ENCODE measurements at regions not wholly inside any gene's neighbourhood (a gene's known extent, or its start where the extent isn't known, plus 50 kb on each side); places are given as distances from the start of the nearest gene placed in this dataset.

DNA sequence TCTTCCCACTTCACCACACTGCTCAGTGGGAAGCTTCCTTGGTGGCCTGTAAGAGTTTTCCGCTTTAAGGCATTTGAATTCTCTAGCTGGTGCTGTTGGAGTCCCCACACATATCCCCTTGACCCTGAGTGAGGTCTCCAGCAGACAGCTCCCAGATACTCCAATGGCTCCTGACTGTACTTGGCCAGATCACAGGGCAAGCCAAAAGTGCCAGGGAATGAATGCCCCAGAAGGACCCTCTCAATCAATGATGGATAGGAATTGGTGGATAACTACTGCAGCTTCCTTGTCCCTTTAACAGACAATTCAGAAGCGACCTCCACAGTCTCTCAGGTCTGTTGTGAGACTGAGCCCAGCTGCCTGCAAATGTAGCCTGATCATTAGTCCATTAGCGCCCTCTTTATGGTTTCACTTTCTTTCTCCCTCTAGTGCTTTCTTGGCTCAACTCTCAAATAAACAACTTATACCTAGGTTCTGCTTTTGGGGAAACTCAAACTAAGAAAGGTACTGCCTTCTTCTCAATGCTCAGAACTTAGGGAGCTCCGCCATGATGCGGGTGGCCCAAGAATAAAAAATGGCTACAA lies 283.0 kb downstream of the TCF7L2 start:
- Histone ChIP-seq H3K79me2 (ENCODE audit: low read length) (no peaks in the 10 kb centered on the region), H3K27me3 (replicated peaks; ENCODE audit: insufficient read depth, low read length) (no peaks in the 10 kb centered on the region), H2AFZ (ENCODE audit: low read length) (peak overlapping the region; percentile 37; the same call in 1 of the 2 replicates), H3K4me1 (ENCODE audit: low read length) (no peaks in the 10 kb centered on the region), H3K4me2 (ENCODE audit: low read depth, low read length) (peak overlapping the region; percentile 44; the same call in 1 of the 2 replicates), H3K9ac (ENCODE audit: low read length) (no peak overlapping the region), H3K36me3 (replicated peaks; ENCODE audit: insufficient read depth, low read length) (no peaks in the 10 kb centered on the region), H3K9me3 (replicated peaks; ENCODE audit: insufficient read depth, low read length) (no peaks in the 10 kb centered on the region), H3K9me2 (replicated peaks; ENCODE audit: insufficient read depth, low read length) (no peaks in the 10 kb centered on the region), H3K27ac (ENCODE audit: low read length) (no peak overlapping the region), H3K4me3 (ENCODE audit: low read length) (no peak overlapping the region), H3F3A (ENCODE audit: insufficient read depth, low read length) (no peaks in the 10 kb centered on the region), H4K20me1 (ENCODE audit: insufficient read depth, low read length) (no peaks in the 10 kb centered on the region)
- TF ChIP-seq EZH2 (optimal IDR thresholded peaks at IDR 0.05; ENCODE audit: low read depth, low read length) (no peak), EZH2phosphoT487 (IDR thresholded peaks at IDR 0.05; ENCODE audit: low read length) (no peak)
- TF ChIP-seq, protein P1, sequence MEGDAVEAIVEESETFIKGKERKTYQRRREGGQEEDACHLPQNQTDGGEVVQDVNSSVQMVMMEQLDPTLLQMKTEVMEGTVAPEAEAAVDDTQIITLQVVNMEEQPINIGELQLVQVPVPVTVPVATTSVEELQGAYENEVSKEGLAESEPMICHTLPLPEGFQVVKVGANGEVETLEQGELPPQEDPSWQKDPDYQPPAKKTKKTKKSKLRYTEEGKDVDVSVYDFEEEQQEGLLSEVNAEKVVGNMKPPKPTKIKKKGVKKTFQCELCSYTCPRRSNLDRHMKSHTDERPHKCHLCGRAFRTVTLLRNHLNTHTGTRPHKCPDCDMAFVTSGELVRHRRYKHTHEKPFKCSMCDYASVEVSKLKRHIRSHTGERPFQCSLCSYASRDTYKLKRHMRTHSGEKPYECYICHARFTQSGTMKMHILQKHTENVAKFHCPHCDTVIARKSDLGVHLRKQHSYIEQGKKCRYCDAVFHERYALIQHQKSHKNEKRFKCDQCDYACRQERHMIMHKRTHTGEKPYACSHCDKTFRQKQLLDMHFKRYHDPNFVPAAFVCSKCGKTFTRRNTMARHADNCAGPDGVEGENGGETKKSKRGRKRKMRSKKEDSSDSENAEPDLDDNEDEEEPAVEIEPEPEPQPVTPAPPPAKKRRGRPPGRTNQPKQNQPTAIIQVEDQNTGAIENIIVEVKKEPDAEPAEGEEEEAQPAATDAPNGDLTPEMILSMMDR (IDR thresholded peaks at IDR 0.05; ENCODE audit: low read length): no peak
- peak; percentile 57 for DNase-seq

- H3K4me2 ChIP-seq (ENCODE audit: low read depth, low read length): no peak overlapping the region
- no peaks in the 10 kb centered on the region for H3F3A ChIP-seq (ENCODE audit: insufficient read depth, low read length)
- TF ChIP-seq, protein P1 (IDR thresholded peaks at IDR 0.05; ENCODE audit: low read length): no peak
- TF ChIP-seq EZH2phosphoT487 (IDR thresholded peaks at IDR 0.05; ENCODE audit: low read length) (no peak), EZH2 (optimal IDR thresholded peaks at IDR 0.05; ENCODE audit: low read depth, low read length) (no peak)
- H3K9me3 ChIP-seq (replicated peaks; ENCODE audit: insufficient read depth, low read length): no peaks in the 10 kb centered on the region
- no peak overlapping the region for H3K27ac ChIP-seq (ENCODE audit: low read length)
- H2AFZ ChIP-seq (ENCODE audit: low read length): no peak overlapping the region
- no peaks in the 10 kb centered on the region for H3K36me3 ChIP-seq (replicated peaks; ENCODE audit: insufficient read depth, low read length)
- no peak overlapping the region for H3K4me3 ChIP-seq (ENCODE audit: low read length)
- DNase-seq: no peak
- H4K20me1 ChIP-seq (ENCODE audit: insufficient read depth, low read length): no peaks in the 10 kb centered on the region
- H3K79me2 ChIP-seq (ENCODE audit: low read length): no peaks in the 10 kb centered on the region
- no peaks in the 10 kb centered on the region for H3K9me2 ChIP-seq (replicated peaks; ENCODE audit: insufficient read depth, low read length)
- H3K27me3 ChIP-seq (replicated peaks; ENCODE audit: insufficient read depth, low read length): no peaks in the 10 kb centered on the region
- H3K9ac ChIP-seq (ENCODE audit: low read length): no peak overlapping the region
- H3K4me1 ChIP-seq (ENCODE audit: low read length): no peaks in the 10 kb centered on the region
Observed at GRCh38 chr10:113234481-113234880, 284.4 kb downstream of the TCF7L2 start.

GRCh38 chr10:113235508-113235907 lies 285.5 kb downstream of the TCF7L2 start:
- Histone ChIP-seq H3K9ac (ENCODE audit: low read length) (no peak overlapping the region), H3F3A (ENCODE audit: insufficient read depth, low read length) (no peaks in the 10 kb centered on the region), H3K79me2 (ENCODE audit: low read length) (no peaks in the 10 kb centered on the region), H2AFZ (ENCODE audit: low read length) (no peak overlapping the region), H3K4me3 (ENCODE audit: low read length) (no peak overlapping the region), H3K9me3 (replicated peaks; ENCODE audit: insufficient read depth, low read length) (no peaks in the 10 kb centered on the region), H4K20me1 (ENCODE audit: insufficient read depth, low read length) (no peaks in the 10 kb centered on the region), H3K27me3 (replicated peaks; ENCODE audit: insufficient read depth, low read length) (no peaks in the 10 kb centered on the region), H3K36me3 (replicated peaks; ENCODE audit: insufficient read depth, low read length) (no peaks in the 10 kb centered on the region), H3K27ac (ENCODE audit: low read length) (no peak overlapping the region), H3K9me2 (replicated peaks; ENCODE audit: insufficient read depth, low read length) (no peaks in the 10 kb centered on the region), H3K4me2 (ENCODE audit: low read depth, low read length) (no peak overlapping the region), H3K4me1 (ENCODE audit: low read length) (no peaks in the 10 kb centered on the region)
- TF ChIP-seq, protein P1 (IDR thresholded peaks at IDR 0.05; ENCODE audit: low read length): no peak
- TF ChIP-seq EZH2phosphoT487 (IDR thresholded peaks at IDR 0.05; ENCODE audit: low read length) (no peak), EZH2 (optimal IDR thresholded peaks at IDR 0.05; ENCODE audit: low read depth, low read length) (no peak)
- no peak for DNase-seq

All from MM.1S (cell line).